ENCODE measurements at regions not wholly inside any gene's neighbourhood (a gene's known extent, or its start where the extent isn't known, plus 50 kb on each side); places are given as distances from the start of the nearest gene placed in this dataset.

DNA sequence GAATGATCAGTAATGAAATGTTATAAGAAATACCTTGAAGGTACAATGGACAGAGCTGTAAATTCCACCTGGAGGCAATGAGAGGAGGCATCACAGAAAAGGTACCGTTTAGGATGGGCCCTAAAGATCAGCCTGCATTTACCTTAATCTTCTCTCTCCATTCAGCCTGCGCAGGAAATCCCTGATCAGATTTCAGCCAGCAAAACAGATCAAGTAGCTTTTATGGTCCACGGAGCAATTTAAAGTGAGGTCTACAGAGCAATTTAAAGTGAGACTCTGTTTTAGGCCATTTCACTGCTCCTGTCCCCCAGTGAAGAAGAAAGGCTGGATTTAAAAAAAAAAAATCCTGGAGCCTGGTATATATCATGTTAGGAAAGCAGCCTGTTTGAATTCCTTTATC lies 195.1 kb upstream of the VCX start:
- TF ChIP-seq, protein P1, sequence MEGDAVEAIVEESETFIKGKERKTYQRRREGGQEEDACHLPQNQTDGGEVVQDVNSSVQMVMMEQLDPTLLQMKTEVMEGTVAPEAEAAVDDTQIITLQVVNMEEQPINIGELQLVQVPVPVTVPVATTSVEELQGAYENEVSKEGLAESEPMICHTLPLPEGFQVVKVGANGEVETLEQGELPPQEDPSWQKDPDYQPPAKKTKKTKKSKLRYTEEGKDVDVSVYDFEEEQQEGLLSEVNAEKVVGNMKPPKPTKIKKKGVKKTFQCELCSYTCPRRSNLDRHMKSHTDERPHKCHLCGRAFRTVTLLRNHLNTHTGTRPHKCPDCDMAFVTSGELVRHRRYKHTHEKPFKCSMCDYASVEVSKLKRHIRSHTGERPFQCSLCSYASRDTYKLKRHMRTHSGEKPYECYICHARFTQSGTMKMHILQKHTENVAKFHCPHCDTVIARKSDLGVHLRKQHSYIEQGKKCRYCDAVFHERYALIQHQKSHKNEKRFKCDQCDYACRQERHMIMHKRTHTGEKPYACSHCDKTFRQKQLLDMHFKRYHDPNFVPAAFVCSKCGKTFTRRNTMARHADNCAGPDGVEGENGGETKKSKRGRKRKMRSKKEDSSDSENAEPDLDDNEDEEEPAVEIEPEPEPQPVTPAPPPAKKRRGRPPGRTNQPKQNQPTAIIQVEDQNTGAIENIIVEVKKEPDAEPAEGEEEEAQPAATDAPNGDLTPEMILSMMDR (conservative IDR thresholded peaks at IDR 0.05 in 1 of 2, IDR thresholded peaks at IDR 0.05 in 1 of 2; ENCODE audit: low read depth in 1 of 2, low read length in 2 of 2): no peak
- TF ChIP-seq EZH2 (IDR thresholded peaks at IDR 0.05; ENCODE audit: low read length, missing control alignments): no peak

All from fibroblast of lung (primary cell).